NCI-H774 (cell line): ENCODE measurements at regions not wholly inside any gene's neighbourhood (a gene's known extent, or its start where the extent isn't known, plus 50 kb on each side); places are given as distances from the start of the nearest gene placed in this dataset.
"Not testable (repeated sequence)": the region's sequence is repeated elsewhere in the genome, so short reads cannot be mapped to it uniquely, and the experiment has no call there.

Experiments used
- DNase-seq: peaks from one replicate; lab custom pipeline; 2025; lab: John Stamatoyannopoulos, UW

GRCh38 chr1:163983097-163983496 is 575.9 kb upstream of the PBX1 start:
- no peak for DNase-seq

GRCh38 chr1:163985700-163986099 is 573.3 kb upstream of the PBX1 start:
- no peak for DNase-seq

GRCh38 chr1:163999131-163999530 is 559.9 kb upstream of the PBX1 start:
- DNase-seq: no peak

- not testable (repeated sequence) for DNase-seq
These were observed 552.8 kb upstream of the PBX1 start for GRCh38 chr1:164006186-164006585.

GRCh38 chr1:164006621-164007020 is 552.4 kb upstream of the PBX1 start:
- no peak for DNase-seq

GRCh38 chr1:164017239-164017638 is 541.7 kb upstream of the PBX1 start:
- no peak for DNase-seq

- DNase-seq: no peak
These were observed 538.6 kb upstream of the PBX1 start for GRCh38 chr1:164020391-164020790.

GRCh38 chr1:164021813-164022212 is 537.2 kb upstream of the PBX1 start:
- no peak for DNase-seq

GRCh38 chr1:164033782-164034181 is 525.2 kb upstream of the PBX1 start:
- DNase-seq: no peak

- DNase-seq: no peak
These were observed 518.2 kb upstream of the PBX1 start for GRCh38 chr1:164040754-164041153.

GRCh38 chr1:164051782-164052181 is 507.2 kb upstream of the PBX1 start:
- DNase-seq: no peak

- DNase-seq: no peak
These were observed 504.7 kb upstream of the PBX1 start for GRCh38 chr1:164054331-164054730.

- no peak for DNase-seq
These were observed 500.8 kb upstream of the PBX1 start for GRCh38 chr1:164058198-164058597.

- no peak for DNase-seq
These were observed 497.5 kb upstream of the PBX1 start for GRCh38 chr1:164061528-164061927.

GRCh38 chr1:164064501-164064900 is 494.5 kb upstream of the PBX1 start:
- no peak for DNase-seq

- DNase-seq: no peak
These were observed 487.7 kb upstream of the PBX1 start for GRCh38 chr1:164071288-164071687.

- DNase-seq: no peak
These were observed 472.2 kb upstream of the PBX1 start for GRCh38 chr1:164086832-164087231.

- no peak for DNase-seq
These were observed 471.0 kb upstream of the PBX1 start for GRCh38 chr1:164087906-164088453.

- DNase-seq: no peak
These were observed 466.2 kb upstream of the PBX1 start for GRCh38 chr1:164092603-164093353.

GRCh38 chr1:164093543-164093942 is 465.4 kb upstream of the PBX1 start:
- no peak for DNase-seq

GRCh38 chr1:164101802-164102201 is 457.2 kb upstream of the PBX1 start:
- no peak for DNase-seq

GRCh38 chr1:164131949-164132348 is 427.0 kb upstream of the PBX1 start:
- no peak for DNase-seq

- DNase-seq: peak; percentile 64
These were observed 421.6 kb upstream of the PBX1 start for GRCh38 chr1:164137273-164137925.
